T47D (cell line): ENCODE measurements at regions not wholly inside any gene's neighbourhood (a gene's known extent, or its start where the extent isn't known, plus 50 kb on each side); places are given as distances from the start of the nearest gene placed in this dataset.
"Not testable (repeated sequence)": the region's sequence is repeated elsewhere in the genome, so short reads cannot be mapped to it uniquely, and the experiment has no call there.

Experiments used
- DNase-seq, 2 experiments: peaks; one replicate each; pipeline versions ENCODE4 v3.0.0 to v3.0.0-alpha.2; 2011 to 2012; ENCODE audit warnings: low read depth in 1 of 2, low spot score in 1 of 2
- JUND ChIP-seq: IDR thresholded peaks from 2 replicates; pipeline ENCODE4 v1.6.1; 2012; ENCODE audit warnings: low read depth
- in situ Hi-C: cut with HindIII; loops from 2 replicates; pipeline ENCODE4 v1.10.0; 2016; ENCODE audit warnings: low sequenced_read_pairs, low pct_unique_long_range_greater_than_20kb

GRCh38 chr13:28607187-28607955 is 51.6 kb upstream of the POMP start:
- in situ Hi-C loops = no loop called here
- TF ChIP-seq JUND = no peak
- no peak for DNase-seq

GRCh38 chr13:28606466-28606865 is 52.5 kb upstream of the POMP start:
- DNase-seq = no peak
- no peak for TF ChIP-seq JUND
- in situ Hi-C loops = no loop called here

- not testable (repeated sequence) for DNase-seq
Observed at GRCh38 chr13:28605147-28605546, 53.8 kb upstream of the POMP start.

GRCh38 chr13:28603043-28603664 is 55.8 kb upstream of the POMP start:
- in situ Hi-C loops = no loop called here
- TF ChIP-seq JUND = no peak

More at GRCh38 chr13:28605147-28605546, 53.8 kb upstream of the POMP start:
- in situ Hi-C loops = not testable (repeated sequence)

GRCh38 chr13:28602580-28602979 is 56.4 kb upstream of the POMP start:
- no peak for DNase-seq
- in situ Hi-C loops = no loop called here
- no peak for TF ChIP-seq JUND

More at GRCh38 chr13:28603043-28603664, 55.8 kb upstream of the POMP start:
- no peak for DNase-seq

- no peak for DNase-seq
- no peak for TF ChIP-seq JUND
- in situ Hi-C loops = no loop called here
Observed at GRCh38 chr13:28601581-28601980, 57.3 kb upstream of the POMP start.

- no peak for TF ChIP-seq JUND
- no peak for DNase-seq
- in situ Hi-C loops = no loop called here
Observed at GRCh38 chr13:28597641-28598040, 61.3 kb upstream of the POMP start.

GRCh38 chr13:28590461-28590860 is 68.5 kb upstream of the POMP start:
- TF ChIP-seq JUND = no peak
- in situ Hi-C loops = no loop called here
- DNase-seq = no peak

GRCh38 chr13:28588296-28588695 is 70.6 kb upstream of the POMP start:
- in situ Hi-C loops = no loop called here
- DNase-seq = no peak
- TF ChIP-seq JUND = no peak

- TF ChIP-seq JUND = no peak
Observed at GRCh38 chr13:28587174-28587540, 71.8 kb upstream of the POMP start.

GRCh38 chr13:28586439-28587173 is 72.3 kb upstream of the POMP start:
- no peak for DNase-seq
- in situ Hi-C loops = no loop called here
- no peak for TF ChIP-seq JUND

More at GRCh38 chr13:28587174-28587540, 71.8 kb upstream of the POMP start:
- DNase-seq = no peak
- in situ Hi-C loops = no loop called here

- in situ Hi-C loops = no loop called here
- no peak for TF ChIP-seq JUND
- no peak for DNase-seq
Observed at GRCh38 chr13:28585561-28585960, 73.4 kb upstream of the POMP start.

GRCh38 chr13:28584873-28585381 is 74.0 kb upstream of the POMP start:
- DNase-seq = no peak
- no peak for TF ChIP-seq JUND
- in situ Hi-C loops = no loop called here
